Right lobe of liver (tissue), 4 donors: ENCODE measurements at regions not wholly inside any gene's neighbourhood (a gene's known extent, or its start where the extent isn't known, plus 50 kb on each side); places are given as distances from the start of the nearest gene placed in this dataset.

Experiments
- CTCF ChIP-seq, 4 donors: fragments of 200-600 bp in 3 of 4; fragments of 450-650 bp in 1 of 4; IDR thresholded peaks; one replicate each; pipeline versions ENCODE4 v1.5.1 to v1.8.0; 2016 to 2022; ENCODE audit warnings: antibody characterized with exemption in 4 of 4, mild to moderate bottlenecking in 2 of 4
- POLR2A ChIP-seq: fragments of 450-650 bp; IDR thresholded peaks from one replicate; pipeline ENCODE4 v1.6.1; 2017; ENCODE audit warnings: antibody characterized with exemption, mild to moderate bottlenecking
- donor health status: DM: no; HTN: no; CAD: no.
- donor health status: DM: no; HTN: no; CAD: no.
- donor health status: DM: no; HTN: yes; CAD: no.

- TF ChIP-seq CTCF (IDR thresholded peaks at IDR 0.05), result no peak
- no peak for TF ChIP-seq POLR2A
Measured at GRCh38 chr2:195370167-195370943, 286.7 kb upstream of the SLC39A10 start.
